VCaP (cell line): ENCODE measurements at regions not wholly inside any gene's neighbourhood (a gene's known extent, or its start where the extent isn't known, plus 50 kb on each side); places are given as distances from the start of the nearest gene placed in this dataset.

Experiments used
- H3K27ac ChIP-seq: fragments of 450-650 bp; 2 replicates; pipeline ENCODE4 v1.5.1; 2017
- CTCF ChIP-seq: fragments of 450-650 bp; conservative IDR thresholded peaks from 2 replicates; pipeline ENCODE4 v1.5.1; 2017; ENCODE audit warnings: mild to moderate bottlenecking, moderate library complexity

GRCh38 chr20:11520596-11520995 is 397.1 kb upstream of the BTBD3 start:
- H3K27ac ChIP-seq, result no peak overlapping the region
- TF ChIP-seq CTCF, result no peak

GRCh38 chr20:11521476-11522365 is 396.0 kb upstream of the BTBD3 start:
- no peak overlapping the region for H3K27ac ChIP-seq
- no peak for TF ChIP-seq CTCF

- no peak overlapping the region for H3K27ac ChIP-seq
- no peak for TF ChIP-seq CTCF
Observed at GRCh38 chr20:11522366-11522741, 395.3 kb upstream of the BTBD3 start.

- H3K27ac ChIP-seq, result no peak overlapping the region
- TF ChIP-seq CTCF, result no peak
Observed at GRCh38 chr20:11529047-11529446, 388.6 kb upstream of the BTBD3 start.

GRCh38 chr20:11537032-11537431 is 380.7 kb upstream of the BTBD3 start:
- H3K27ac ChIP-seq, result no peak overlapping the region
- no peak for TF ChIP-seq CTCF

GRCh38 chr20:11539450-11539849 is 378.2 kb upstream of the BTBD3 start:
- H3K27ac ChIP-seq, result no peak overlapping the region
- TF ChIP-seq CTCF, result no peak

- H3K27ac ChIP-seq, result no peak overlapping the region
- TF ChIP-seq CTCF, result no peak
Observed at GRCh38 chr20:11540558-11540957, 377.1 kb upstream of the BTBD3 start.
